ENCODE measurements at regions not wholly inside any gene's neighbourhood (a gene's known extent, or its start where the extent isn't known, plus 50 kb on each side); places are given as distances from the start of the nearest gene placed in this dataset.

DNA sequence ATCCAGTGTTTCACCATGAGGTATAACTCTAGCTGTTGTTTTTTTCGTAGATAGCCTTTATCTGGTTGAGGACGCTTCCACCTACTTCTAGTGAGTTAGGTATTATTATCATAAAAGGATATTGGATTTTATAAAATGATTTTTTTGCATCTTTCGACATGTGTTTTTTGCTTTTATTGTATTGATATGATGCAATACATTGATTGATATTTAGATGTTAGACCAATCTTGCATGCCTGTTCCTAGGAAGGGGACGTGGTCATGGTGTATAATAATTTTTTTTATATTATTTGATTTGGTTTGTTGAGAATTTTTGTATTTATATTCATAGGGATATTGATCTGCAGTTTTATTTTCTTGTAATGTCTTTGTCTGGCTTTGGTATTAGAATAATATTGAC is 193.3 kb downstream of the HS3ST3B1 start:
- Histone ChIP-seq H4K20me1 (ENCODE audit: insufficient read depth, low read length) (no peaks in the 10 kb centered on the region), H3K9ac (ENCODE audit: insufficient read depth, low read length, poor library complexity, severe bottlenecking) (no peak overlapping the region), H3K9me3 (replicated peaks in 1 of 2; ENCODE audit: control insufficient read depth in 1 of 2, insufficient read depth in 1 of 2, low read length in 2 of 2) (no peaks in the 10 kb centered on the region), H3K4me3 (replicated peaks in 1 of 3; ENCODE audit: low read depth in 2 of 3, low read length in 3 of 3) (no peak overlapping the region), H2AFZ (ENCODE audit: insufficient read depth, low read depth, low read length, poor library complexity, severe bottlenecking) (no peak overlapping the region), H3K4me2 (replicated peaks; ENCODE audit: extremely low read depth, low read length, poor library complexity, severe bottlenecking) (no peak overlapping the region), H3K27ac (ENCODE audit: low read depth in 1 of 2, low read length in 2 of 2) (no peak overlapping the region), H3K27me3 (ENCODE audit: control insufficient read depth in 2 of 2, insufficient read depth in 2 of 2, low read length in 2 of 2) (no peaks in the 10 kb centered on the region), H3K36me3 (replicated peaks in 1 of 2; ENCODE audit: control insufficient read depth in 1 of 2, insufficient read depth in 2 of 2, low read length in 2 of 2) (no peaks in the 10 kb centered on the region), H3K4me1 (ENCODE audit: control insufficient read depth in 1 of 2, insufficient read depth in 2 of 2, low read length in 2 of 2) (no peaks in the 10 kb centered on the region), H3K79me2 (ENCODE audit: insufficient read depth, low read length) (no peaks in the 10 kb centered on the region)
- TF ChIP-seq CTCF (IDR thresholded peaks at IDR 0.05) = no peak
- DNase-seq = no peak
- H3K36me3 Mint-ChIP-seq = no peaks in the 10 kb centered on the region
- intact Hi-C loops (cut with micrococcal nuclease) = no loop called here
- no CpG with 5 or more reads among the region's 4 CpGs for WGBS (ENCODE audit: insufficient coverage)
- no peak overlapping the region for H3K27ac Mint-ChIP-seq
- no peaks in the 10 kb centered on the region for H3K4me1 Mint-ChIP-seq
- peaks cover 0 to 12% (median 6%) of the 10 kb centered on the region in 7 donors for H3K9me3 Mint-ChIP-seq
- H3K27me3 Mint-ChIP-seq (ENCODE audit: low read depth in 3 of 3) = peaks cover 0 to 4% (median 0%) of the 10 kb centered on the region in 3 donors
- H3K4me3 Mint-ChIP-seq = no peak overlapping the region

GRCh38 chr17:14489986-14490385 is 189.1 kb downstream of the HS3ST3B1 start:
- no peak for TF ChIP-seq CTCF (IDR thresholded peaks at IDR 0.05)
- Histone ChIP-seq H3K4me2 (replicated peaks; ENCODE audit: extremely low read depth, low read length, poor library complexity, severe bottlenecking) (no peak overlapping the region), H3K4me1 (ENCODE audit: control insufficient read depth in 1 of 2, insufficient read depth in 2 of 2, low read length in 2 of 2) (no peaks in the 10 kb centered on the region), H3K4me3 (replicated peaks in 1 of 3; ENCODE audit: low read depth in 2 of 3, low read length in 3 of 3) (no peak overlapping the region), H3K9me3 (replicated peaks in 1 of 2; ENCODE audit: control insufficient read depth in 1 of 2, insufficient read depth in 1 of 2, low read length in 2 of 2) (no peaks in the 10 kb centered on the region), H3K36me3 (replicated peaks in 1 of 2; ENCODE audit: control insufficient read depth in 1 of 2, insufficient read depth in 2 of 2, low read length in 2 of 2) (no peaks in the 10 kb centered on the region), H3K27me3 (ENCODE audit: control insufficient read depth in 2 of 2, insufficient read depth in 2 of 2, low read length in 2 of 2) (no peaks in the 10 kb centered on the region), H3K79me2 (ENCODE audit: insufficient read depth, low read length) (no peaks in the 10 kb centered on the region), H2AFZ (ENCODE audit: insufficient read depth, low read depth, low read length, poor library complexity, severe bottlenecking) (no peak overlapping the region), H3K9ac (ENCODE audit: insufficient read depth, low read length, poor library complexity, severe bottlenecking) (no peak overlapping the region), H3K27ac (ENCODE audit: low read depth in 1 of 2, low read length in 2 of 2) (no peak overlapping the region), H4K20me1 (ENCODE audit: insufficient read depth, low read length) (no peaks in the 10 kb centered on the region)
- 100% methylated on average over 1 of the region's 2 CpGs for WGBS (ENCODE audit: insufficient coverage)
- Mint-ChIP-seq H3K36me3 (no peaks in the 10 kb centered on the region), H3K9me3 (peaks cover 2 to 9% (median 5%) of the 10 kb centered on the region in 7 donors), H3K27ac (no peak overlapping the region), H3K27me3 (ENCODE audit: low read depth in 3 of 3) (peaks cover 0 to 5% (median 0%) of the 10 kb centered on the region in 3 donors), H3K4me3 (no peak overlapping the region), H3K4me1 (no peaks in the 10 kb centered on the region)
- DNase-seq = no peak
- intact Hi-C loops (cut with micrococcal nuclease) = no loop called here
